ENCODE measurements at regions not wholly inside any gene's neighbourhood (a gene's known extent, or its start where the extent isn't known, plus 50 kb on each side); places are given as distances from the start of the nearest gene placed in this dataset.

GRCh38 chr10:131021246-131021895 lies 290.1 kb downstream of the TCERG1L start:
- no peak for TF ChIP-seq EZH2 (IDR thresholded peaks at IDR 0.05; ENCODE audit: insufficient read depth, poor library complexity, severe bottlenecking)
- no peak for TF ChIP-seq EZH2phosphoT487 (IDR thresholded peaks at IDR 0.05; ENCODE audit: insufficient read depth, low read depth)
- H4K20me1 ChIP-seq (ENCODE audit: insufficient read depth) = no peaks in the 10 kb centered on the region
- no peaks in the 10 kb centered on the region for H3K79me2 ChIP-seq (ENCODE audit: insufficient read depth)
- H2AFZ ChIP-seq = no peak overlapping the region
- H3K4me1 ChIP-seq (ENCODE audit: insufficient read depth) = no peaks in the 10 kb centered on the region
- no peak overlapping the region for H3K4me3 ChIP-seq
- no peak overlapping the region for H3K9ac ChIP-seq
- H3K4me2 ChIP-seq (ENCODE audit: unreplicated experiment) = no peak overlapping the region
- H3K9me2 ChIP-seq (ENCODE audit: insufficient read depth) = no peaks in the 10 kb centered on the region
- no peak for DNase-seq
- no peak overlapping the region for H3K27ac ChIP-seq
- H3F3A ChIP-seq (ENCODE audit: insufficient read depth) = no peaks in the 10 kb centered on the region
- H3K36me3 ChIP-seq (ENCODE audit: low read depth) = no peaks in the 10 kb centered on the region
- no peaks in the 10 kb centered on the region for H3K9me3 ChIP-seq (ENCODE audit: low read depth)
- 42 to 44% methylated on average over 16 of the region's 16 CpGs for WGBS, 2 experiments (ENCODE audit: low coverage in 1 of 2, low lambda C conversion rate in 2 of 2, missing lambda C conversion rate in 2 of 2)
- in situ Hi-C loops (cut with MboI) = no loop called here
- H3K27me3 ChIP-seq (replicated peaks; ENCODE audit: insufficient read depth) = no peaks in the 10 kb centered on the region

- 15 to 26% methylated on average over 4 of the region's 4 CpGs for WGBS, 2 experiments (ENCODE audit: low coverage in 1 of 2, low lambda C conversion rate in 2 of 2, missing lambda C conversion rate in 2 of 2)
- Histone ChIP-seq H3K4me3 (no peak overlapping the region), H3K4me1 (ENCODE audit: insufficient read depth) (no peaks in the 10 kb centered on the region), H3K9me2 (ENCODE audit: insufficient read depth) (no peaks in the 10 kb centered on the region), H3K36me3 (ENCODE audit: low read depth) (no peaks in the 10 kb centered on the region), H2AFZ (no peak overlapping the region), H3K4me2 (ENCODE audit: unreplicated experiment) (no peak overlapping the region), H3K27ac (no peak overlapping the region), H3K27me3 (replicated peaks; ENCODE audit: insufficient read depth) (no peaks in the 10 kb centered on the region), H3F3A (ENCODE audit: insufficient read depth) (no peaks in the 10 kb centered on the region), H3K79me2 (ENCODE audit: insufficient read depth) (no peaks in the 10 kb centered on the region), H3K9me3 (ENCODE audit: low read depth) (no peaks in the 10 kb centered on the region), H4K20me1 (ENCODE audit: insufficient read depth) (no peaks in the 10 kb centered on the region), H3K9ac (no peak overlapping the region)
- no peak for TF ChIP-seq EZH2phosphoT487 (IDR thresholded peaks at IDR 0.05; ENCODE audit: insufficient read depth, low read depth)
- no peak for TF ChIP-seq EZH2 (IDR thresholded peaks at IDR 0.05; ENCODE audit: insufficient read depth, poor library complexity, severe bottlenecking)
- DNase-seq = no peak
- in situ Hi-C loops (cut with MboI) = no loop called here
These were observed 289.6 kb downstream of the TCERG1L start for GRCh38 chr10:131021969-131022368.

- H3K27ac ChIP-seq = no peak overlapping the region
- in situ Hi-C loops (cut with MboI) = no loop called here
- no peak for TF ChIP-seq EZH2 (IDR thresholded peaks at IDR 0.05; ENCODE audit: insufficient read depth, poor library complexity, severe bottlenecking)
These were observed 289.2 kb downstream of the TCERG1L start for GRCh38 chr10:131022369-131022768.

GRCh38 chr10:131022981-131023380 lies 288.5 kb downstream of the TCERG1L start:
- WGBS, 2 experiments (ENCODE audit: low coverage in 1 of 2, low lambda C conversion rate in 2 of 2, missing lambda C conversion rate in 2 of 2) = 6 to 11% methylated on average over 5 of the region's 5 CpGs
- in situ Hi-C loops (cut with MboI) = no loop called here
- H3K9me2 ChIP-seq (ENCODE audit: insufficient read depth) = no peaks in the 10 kb centered on the region

More at GRCh38 chr10:131022369-131022768, 289.2 kb downstream of the TCERG1L start:
- no peaks in the 10 kb centered on the region for H3F3A ChIP-seq (ENCODE audit: insufficient read depth)
- no peak overlapping the region for H3K9ac ChIP-seq
- H2AFZ ChIP-seq = no peak overlapping the region
- no peaks in the 10 kb centered on the region for H3K36me3 ChIP-seq (ENCODE audit: low read depth)
- no peaks in the 10 kb centered on the region for H3K27me3 ChIP-seq (replicated peaks; ENCODE audit: insufficient read depth)
- no peak overlapping the region for H3K4me2 ChIP-seq (ENCODE audit: unreplicated experiment)
- DNase-seq = no peak
- H4K20me1 ChIP-seq (ENCODE audit: insufficient read depth) = no peaks in the 10 kb centered on the region
- no peaks in the 10 kb centered on the region for H3K79me2 ChIP-seq (ENCODE audit: insufficient read depth)
- no peaks in the 10 kb centered on the region for H3K9me2 ChIP-seq (ENCODE audit: insufficient read depth)
- H3K4me3 ChIP-seq = no peak overlapping the region
- H3K4me1 ChIP-seq (ENCODE audit: insufficient read depth) = no peaks in the 10 kb centered on the region
- 23 to 26% methylated on average over 10 of the region's 10 CpGs for WGBS, 2 experiments (ENCODE audit: low coverage in 1 of 2, low lambda C conversion rate in 2 of 2, missing lambda C conversion rate in 2 of 2)
- H3K9me3 ChIP-seq (ENCODE audit: low read depth) = no peaks in the 10 kb centered on the region

More at GRCh38 chr10:131022981-131023380, 288.5 kb downstream of the TCERG1L start:
- no peak overlapping the region for H3K4me3 ChIP-seq
- no peak overlapping the region for H3K9ac ChIP-seq
- no peak for DNase-seq
- no peaks in the 10 kb centered on the region for H3K79me2 ChIP-seq (ENCODE audit: insufficient read depth)
- no peak overlapping the region for H3K27ac ChIP-seq
- TF ChIP-seq EZH2 (IDR thresholded peaks at IDR 0.05; ENCODE audit: insufficient read depth, poor library complexity, severe bottlenecking) (no peak), EZH2phosphoT487 (IDR thresholded peaks at IDR 0.05; ENCODE audit: insufficient read depth, low read depth) (no peak)
- H2AFZ ChIP-seq = no peak overlapping the region
- H3K36me3 ChIP-seq (ENCODE audit: low read depth) = no peaks in the 10 kb centered on the region
- no peaks in the 10 kb centered on the region for H3K4me1 ChIP-seq (ENCODE audit: insufficient read depth)
- H3K4me2 ChIP-seq (ENCODE audit: unreplicated experiment) = no peak overlapping the region
- H3K27me3 ChIP-seq (replicated peaks; ENCODE audit: insufficient read depth) = no peaks in the 10 kb centered on the region
- no peaks in the 10 kb centered on the region for H3K9me3 ChIP-seq (ENCODE audit: low read depth)
- H3F3A ChIP-seq (ENCODE audit: insufficient read depth) = no peaks in the 10 kb centered on the region
- no peaks in the 10 kb centered on the region for H4K20me1 ChIP-seq (ENCODE audit: insufficient read depth)

Measured in GM23248 (cell line).